B cell (primary cell): ENCODE measurements at regions not wholly inside any gene's neighbourhood (a gene's known extent, or its start where the extent isn't known, plus 50 kb on each side); places are given as distances from the start of the nearest gene placed in this dataset.
"Not testable (repeated sequence)": the region's sequence is repeated elsewhere in the genome, so short reads cannot be mapped to it uniquely, and the experiment has no call there.

ENCODE experiments used
- CTCF ChIP-seq: fragments of 200-600 bp; IDR thresholded peaks from one replicate; pipeline ENCODE4 v1.8.0; 2022; ENCODE audit warnings: antibody characterized with exemption, mild to moderate bottlenecking
- EZH2 ChIP-seq: IDR thresholded peaks from 2 replicates; pipeline ENCODE4 v1.6.1; 2012; ENCODE audit warnings: borderline replicate concordance, low read depth, mild to moderate bottlenecking, moderate library complexity, low read length; ENCODE audit not compliant: insufficient read depth, poor library complexity, severe bottlenecking

DNA sequence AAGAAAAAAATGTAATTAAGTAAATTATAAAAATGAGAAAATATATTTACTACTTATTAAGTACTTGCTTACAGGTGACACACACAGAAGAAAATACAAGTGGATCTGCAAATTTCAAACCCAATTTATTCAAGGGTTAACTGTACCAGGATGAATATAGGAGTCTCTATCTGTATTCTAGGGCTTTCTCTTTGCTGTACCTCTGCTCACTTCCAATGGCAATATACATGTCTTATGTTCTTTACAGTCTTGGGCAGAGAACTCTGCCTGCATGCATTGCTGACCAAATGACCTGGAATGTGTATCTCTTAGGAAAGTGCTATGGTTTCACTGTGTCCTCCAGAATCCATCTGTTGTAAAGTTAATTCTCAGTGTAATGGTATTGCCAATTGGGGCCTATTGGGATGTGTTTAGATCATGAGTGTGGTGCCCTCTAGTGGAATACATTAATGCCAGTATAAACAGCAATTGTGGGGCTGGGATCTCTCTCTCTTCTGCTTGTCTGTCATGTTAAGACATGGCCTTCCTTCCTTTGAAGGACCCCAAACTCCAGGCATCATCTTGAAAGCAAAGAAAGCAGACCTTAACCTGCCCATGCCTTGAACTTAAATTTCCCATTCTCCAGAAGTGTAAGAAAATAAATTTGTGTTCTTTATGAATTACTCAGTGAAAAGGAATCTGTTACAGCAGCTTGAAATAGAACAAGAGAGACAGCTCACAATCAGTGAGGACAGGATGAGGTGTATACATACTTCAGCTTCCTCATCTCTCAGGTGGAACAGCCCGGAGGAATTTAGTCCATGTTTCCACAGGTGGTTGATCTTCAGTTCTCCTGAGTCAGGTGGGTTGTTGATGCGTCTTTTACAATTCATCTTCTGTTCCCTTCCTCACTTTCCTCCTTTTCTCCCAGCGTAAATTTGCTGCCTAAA is 356.9 kb downstream of the RPIA start:
- peak; percentile 74 for TF ChIP-seq CTCF
- TF ChIP-seq EZH2: not testable (repeated sequence)
